Endothelial cell (in vitro differentiated cells): ENCODE measurements at regions not wholly inside any gene's neighbourhood (a gene's known extent, or its start where the extent isn't known, plus 50 kb on each side); places are given as distances from the start of the nearest gene placed in this dataset.
A peak's percentile ranks its signal among the peaks of the same experiment; 100 is the strongest.
"Not testable (repeated sequence)": the region's sequence is repeated elsewhere in the genome, so short reads cannot be mapped to it uniquely, and the experiment has no call there.

ENCODE experiments used
- DNase-seq: peaks from one replicate; pipeline ENCODE4 v3.0.0; 2021; ENCODE audit warnings: low spot score
- H3K27ac Mint-ChIP-seq: one replicate; pipeline ENCODE4 v1.8.0; 2021; ENCODE audit warnings: mixed read lengths, inconsistent platforms; ENCODE audit not compliant: unreplicated experiment
- H3K27me3 Mint-ChIP-seq: one replicate; pipeline ENCODE4 v1.8.0; 2021; ENCODE audit warnings: mild to moderate bottlenecking, moderate library complexity, mixed read lengths, inconsistent platforms; ENCODE audit not compliant: unreplicated experiment
- H3K36me3 Mint-ChIP-seq: one replicate; pipeline ENCODE4 v1.8.0; 2021; ENCODE audit warnings: mild to moderate bottlenecking, low read depth, mixed read lengths, inconsistent platforms; ENCODE audit not compliant: unreplicated experiment
- H3K4me1 Mint-ChIP-seq: one replicate; pipeline ENCODE4 v1.8.0; 2021; ENCODE audit warnings: mild to moderate bottlenecking, mixed read lengths, inconsistent platforms; ENCODE audit not compliant: unreplicated experiment
- H3K4me3 Mint-ChIP-seq: one replicate; pipeline ENCODE4 v1.8.0; 2021; ENCODE audit warnings: mild to moderate bottlenecking, mixed read lengths, inconsistent platforms; ENCODE audit not compliant: unreplicated experiment
- H3K9me3 Mint-ChIP-seq: one replicate; pipeline ENCODE4 v1.8.0; 2021; ENCODE audit warnings: mixed read lengths, inconsistent platforms; ENCODE audit not compliant: unreplicated experiment
- TF ChIP-seq, protein P1 (sequence below): fragments of 200-600 bp; sonication (generic); IDR thresholded peaks from one replicate; pipeline ENCODE4 v1.5.0; 2021; ENCODE audit warnings: antibody characterized with exemption; ENCODE audit not compliant: unreplicated experiment

DNA sequence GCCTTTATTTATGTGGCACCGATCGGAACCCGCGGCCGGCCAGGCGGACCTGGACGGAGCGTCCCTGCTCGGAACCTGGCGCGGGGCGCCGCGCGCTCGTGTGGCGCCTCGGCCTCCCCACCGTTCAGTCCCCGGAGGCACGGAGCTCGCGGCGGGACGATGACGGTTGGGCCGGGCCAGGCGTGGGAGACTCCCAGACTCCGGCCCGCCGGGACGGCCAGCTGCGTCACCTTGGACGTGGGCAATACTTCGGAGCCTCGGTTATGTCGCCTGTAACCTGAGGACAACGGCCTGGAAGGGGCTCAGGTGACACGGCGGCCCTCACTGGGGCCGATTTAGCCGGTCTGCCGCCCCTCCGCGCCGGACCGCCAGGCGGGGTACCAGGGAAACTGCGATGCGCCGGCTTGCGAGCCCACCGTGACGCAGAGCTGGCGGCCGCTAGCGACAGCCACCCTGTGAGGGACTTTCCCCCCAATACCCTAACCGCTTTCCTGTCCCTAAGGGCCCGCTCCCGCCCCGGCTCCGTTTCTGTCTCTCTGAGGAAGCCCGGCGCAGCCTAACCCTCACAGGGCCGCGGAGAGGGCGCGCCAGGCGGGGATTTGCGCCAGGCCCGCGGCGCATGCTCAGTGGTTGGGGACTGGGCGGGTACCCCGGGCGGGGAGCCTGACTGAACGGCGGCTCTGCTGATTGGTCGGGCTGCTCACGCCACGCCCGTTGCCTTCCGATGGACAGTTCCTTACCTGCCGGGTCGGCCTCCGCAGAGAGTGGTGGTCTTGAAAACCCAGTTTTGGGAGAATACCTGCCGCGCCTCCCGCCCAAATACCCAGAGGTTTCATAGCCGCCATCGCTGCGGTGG is 109.5 kb upstream of the DOCK9 start:
- Mint-ChIP-seq H3K4me1 (peaks cover 35% of the 10 kb centered on the region), H3K4me3 (peak overlapping the region; percentile 97), H3K9me3 (no peaks in the 10 kb centered on the region), H3K36me3 (peaks cover 19% of the 10 kb centered on the region), H3K27me3 (peaks cover 14% of the 10 kb centered on the region), H3K27ac (peak overlapping the region; percentile 91)
- peak; percentile 88 for DNase-seq
- TF ChIP-seq, protein P1, sequence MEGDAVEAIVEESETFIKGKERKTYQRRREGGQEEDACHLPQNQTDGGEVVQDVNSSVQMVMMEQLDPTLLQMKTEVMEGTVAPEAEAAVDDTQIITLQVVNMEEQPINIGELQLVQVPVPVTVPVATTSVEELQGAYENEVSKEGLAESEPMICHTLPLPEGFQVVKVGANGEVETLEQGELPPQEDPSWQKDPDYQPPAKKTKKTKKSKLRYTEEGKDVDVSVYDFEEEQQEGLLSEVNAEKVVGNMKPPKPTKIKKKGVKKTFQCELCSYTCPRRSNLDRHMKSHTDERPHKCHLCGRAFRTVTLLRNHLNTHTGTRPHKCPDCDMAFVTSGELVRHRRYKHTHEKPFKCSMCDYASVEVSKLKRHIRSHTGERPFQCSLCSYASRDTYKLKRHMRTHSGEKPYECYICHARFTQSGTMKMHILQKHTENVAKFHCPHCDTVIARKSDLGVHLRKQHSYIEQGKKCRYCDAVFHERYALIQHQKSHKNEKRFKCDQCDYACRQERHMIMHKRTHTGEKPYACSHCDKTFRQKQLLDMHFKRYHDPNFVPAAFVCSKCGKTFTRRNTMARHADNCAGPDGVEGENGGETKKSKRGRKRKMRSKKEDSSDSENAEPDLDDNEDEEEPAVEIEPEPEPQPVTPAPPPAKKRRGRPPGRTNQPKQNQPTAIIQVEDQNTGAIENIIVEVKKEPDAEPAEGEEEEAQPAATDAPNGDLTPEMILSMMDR, result no peak

DNA sequence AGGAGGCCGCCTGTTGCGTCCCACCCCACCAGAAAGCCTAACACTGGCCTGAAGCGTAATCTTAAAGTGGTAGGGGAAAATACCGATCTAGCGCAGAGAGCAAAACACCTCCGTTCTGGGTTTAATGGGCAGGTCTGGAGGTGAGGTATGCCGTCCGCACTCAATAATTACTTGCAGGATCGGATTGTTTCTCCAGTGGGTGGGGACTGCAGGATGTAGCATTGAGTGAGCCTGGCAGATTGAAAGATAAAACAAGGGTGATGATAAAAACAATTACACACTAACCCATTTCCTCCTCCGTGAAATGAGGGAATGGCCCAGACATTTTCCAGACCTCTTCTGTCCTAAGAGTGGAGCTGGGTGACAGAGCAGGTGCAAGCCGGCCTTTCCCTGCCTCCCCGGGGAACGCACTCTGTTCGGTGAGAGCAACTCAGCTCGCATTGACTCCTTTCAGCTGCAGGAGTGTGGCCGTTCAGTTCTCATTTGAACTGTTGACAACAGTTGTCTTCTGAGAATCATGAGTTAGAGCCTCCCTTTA is 110.2 kb upstream of the DOCK9 start:
- Mint-ChIP-seq H3K4me3 (peak overlapping the region; percentile 97), H3K4me1 (peaks cover 33% of the 10 kb centered on the region), H3K27ac (peak overlapping the region; percentile 91), H3K9me3 (no peaks in the 10 kb centered on the region), H3K27me3 (peaks cover 14% of the 10 kb centered on the region), H3K36me3 (peaks cover 19% of the 10 kb centered on the region)
- TF ChIP-seq, protein P1, result no peak
- DNase-seq, result no peak

DNA sequence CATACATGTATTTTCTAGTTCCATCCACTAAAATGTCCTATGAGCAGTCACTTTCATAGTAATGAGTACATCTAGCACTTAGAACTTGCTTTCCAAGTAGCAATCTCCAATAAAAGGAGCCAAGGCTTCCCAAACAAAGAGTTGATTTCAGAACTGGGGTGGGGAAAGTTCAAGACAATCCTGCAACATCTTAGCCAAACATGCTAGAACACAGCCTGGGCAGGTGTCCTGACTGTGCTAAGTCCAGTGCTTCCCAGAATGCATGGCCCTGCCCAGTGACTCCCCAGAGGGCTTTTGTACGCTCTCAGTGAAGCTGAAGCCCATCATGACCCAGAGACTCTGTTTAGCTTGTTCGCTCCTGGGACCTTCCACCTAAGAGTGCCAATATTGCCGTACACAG is 106.7 kb upstream of the UBAC2 start:
- H3K27ac Mint-ChIP-seq, result no peak overlapping the region
- no peak overlapping the region for H3K4me3 Mint-ChIP-seq
- TF ChIP-seq, protein P1, result no peak
- no peaks in the 10 kb centered on the region for H3K36me3 Mint-ChIP-seq
- no peaks in the 10 kb centered on the region for H3K9me3 Mint-ChIP-seq
- H3K27me3 Mint-ChIP-seq, result no peaks in the 10 kb centered on the region
- DNase-seq, result no peak
- H3K4me1 Mint-ChIP-seq, result peaks cover 3% of the 10 kb centered on the region

DNA sequence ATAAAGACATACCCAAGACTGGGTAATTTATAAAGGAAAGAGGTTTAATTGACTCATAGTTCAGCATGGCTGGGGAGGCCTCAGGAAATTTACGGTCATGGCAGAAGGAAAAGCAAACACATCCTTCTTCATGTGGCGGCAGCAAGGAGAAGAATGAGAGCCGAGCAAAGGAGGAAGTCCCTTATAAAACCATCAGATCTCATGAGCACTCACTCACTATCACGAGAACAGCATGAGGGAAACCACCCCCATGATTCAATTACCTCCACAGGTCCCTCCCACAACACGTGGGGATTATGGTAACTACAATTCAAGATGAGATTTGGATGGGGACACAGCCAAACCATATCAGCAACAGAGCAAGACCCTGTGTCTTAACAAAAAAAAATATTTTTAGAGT is 98.8 kb upstream of the UBAC2 start:
- H3K27ac Mint-ChIP-seq, H3K36me3 Mint-ChIP-seq, H3K9me3 Mint-ChIP-seq, H3K4me3 Mint-ChIP-seq, H3K27me3 Mint-ChIP-seq, DNase-seq, H3K4me1 Mint-ChIP-seq: not testable (repeated sequence)

DNA sequence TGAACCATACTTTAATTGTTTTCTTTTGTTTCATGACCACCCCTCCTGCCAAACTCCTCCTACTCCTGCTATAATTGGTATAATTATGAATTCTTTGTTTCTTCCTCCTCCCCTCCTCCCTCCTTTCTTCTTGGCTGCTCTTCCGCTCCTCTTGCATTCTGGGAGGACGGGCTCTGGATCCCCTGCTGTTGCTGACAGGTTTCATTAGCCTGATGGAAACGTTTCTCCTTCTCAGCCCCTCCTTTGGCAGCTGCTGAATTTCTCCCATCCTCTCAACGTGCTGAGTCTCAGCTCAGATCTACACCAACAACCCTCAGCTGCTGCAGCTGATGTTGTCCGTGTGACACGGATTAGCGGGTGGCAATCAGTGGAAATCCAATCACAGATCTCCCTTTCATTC is 97.1 kb upstream of the UBAC2 start:
- Mint-ChIP-seq H3K27ac (no peak overlapping the region), H3K4me1 (peaks cover 6% of the 10 kb centered on the region), H3K36me3 (no peaks in the 10 kb centered on the region), H3K27me3 (no peaks in the 10 kb centered on the region), H3K4me3 (no peak overlapping the region), H3K9me3 (no peaks in the 10 kb centered on the region)
- TF ChIP-seq, protein P1, result no peak
- no peak for DNase-seq
